DMS 273 (cell line): ENCODE measurements at regions not wholly inside any gene's neighbourhood (a gene's known extent, or its start where the extent isn't known, plus 50 kb on each side); places are given as distances from the start of the nearest gene placed in this dataset.
A peak's percentile ranks its signal among the peaks of the same experiment; 100 is the strongest.

ENCODE experiments used
- DNase-seq: peaks from one replicate; lab custom pipeline; 2025; ENCODE audit not compliant: unreplicated experiment; lab: John Stamatoyannopoulos, UW

DNA sequence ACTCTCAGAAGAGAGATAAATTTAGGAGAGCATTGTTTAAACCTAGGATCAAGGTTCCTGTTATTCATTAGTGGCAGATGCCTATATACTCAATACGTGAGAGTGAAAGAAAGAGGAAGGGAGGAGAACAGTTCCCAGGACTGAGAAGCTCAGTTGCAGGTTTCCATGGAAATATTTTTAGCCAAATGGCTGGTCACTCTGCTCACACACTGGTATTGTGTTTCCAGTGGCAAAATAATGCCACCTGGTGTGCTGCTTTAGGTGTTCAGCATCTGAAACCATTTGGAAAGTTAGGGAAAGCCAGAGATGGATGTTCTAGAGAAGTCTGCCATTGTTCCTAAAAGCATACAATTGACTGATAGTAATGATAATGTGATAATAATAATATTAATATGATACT is 827.7 kb downstream of the SORCS3 start:
- DNase-seq = no peak

DNA sequence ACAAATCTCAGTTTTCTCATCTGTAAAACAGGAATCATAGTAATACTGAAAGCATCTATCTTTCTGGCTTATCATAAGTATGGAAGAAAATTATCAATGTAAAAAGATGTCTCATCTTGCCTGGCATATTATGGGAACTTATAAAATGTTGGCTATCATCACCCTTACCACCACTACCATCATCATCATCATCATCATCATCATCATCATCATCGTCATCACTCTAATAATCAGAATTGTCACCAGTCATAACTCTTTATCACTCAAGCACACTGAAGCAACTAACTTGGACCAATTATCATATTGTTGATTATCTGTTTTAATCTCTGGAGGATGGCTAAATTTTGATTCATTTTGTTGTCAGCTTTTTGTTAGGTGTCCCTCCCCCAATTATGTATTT is 825.4 kb downstream of the SORCS3 start:
- DNase-seq = no peak

DNA sequence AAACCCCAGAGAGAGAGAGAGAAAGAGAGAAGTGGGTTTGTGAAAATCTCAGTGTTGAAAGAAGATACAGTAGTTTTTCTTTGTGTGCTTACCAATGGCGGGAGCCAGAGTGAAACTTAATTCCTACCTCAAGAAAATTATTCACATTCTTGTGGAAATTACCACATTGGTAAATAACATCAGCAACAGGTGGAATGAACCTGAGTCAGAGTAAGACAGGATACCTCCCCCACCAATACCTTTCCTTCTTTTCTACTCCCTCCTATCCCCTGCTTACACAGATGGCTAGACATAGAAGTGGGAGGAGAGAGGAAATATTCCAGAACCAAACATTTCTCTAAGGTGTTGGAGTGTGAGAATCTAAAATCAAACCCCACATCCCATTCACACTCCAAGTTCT is 793.9 kb downstream of the SORCS3 start:
- no peak for DNase-seq

DNA sequence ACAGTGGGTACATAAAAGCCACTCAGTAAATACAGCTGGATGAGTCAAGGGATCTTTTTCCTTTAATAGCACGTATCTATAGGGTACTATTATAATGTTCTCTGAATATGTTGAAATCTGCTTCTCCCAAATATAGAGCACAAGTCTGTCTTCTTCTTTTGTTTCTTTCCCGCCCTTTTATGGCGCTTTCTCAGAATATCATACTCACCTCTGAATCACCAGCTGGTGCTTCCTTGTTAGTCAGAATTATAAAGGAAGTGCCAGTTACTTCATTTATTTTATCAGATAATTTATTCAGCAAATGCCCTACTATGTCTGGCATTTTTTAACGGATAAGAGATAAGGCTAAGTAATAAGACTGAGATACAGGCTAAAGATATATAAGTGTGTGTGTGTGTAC is 772.9 kb downstream of the SORCS3 start:
- DNase-seq = no peak

DNA sequence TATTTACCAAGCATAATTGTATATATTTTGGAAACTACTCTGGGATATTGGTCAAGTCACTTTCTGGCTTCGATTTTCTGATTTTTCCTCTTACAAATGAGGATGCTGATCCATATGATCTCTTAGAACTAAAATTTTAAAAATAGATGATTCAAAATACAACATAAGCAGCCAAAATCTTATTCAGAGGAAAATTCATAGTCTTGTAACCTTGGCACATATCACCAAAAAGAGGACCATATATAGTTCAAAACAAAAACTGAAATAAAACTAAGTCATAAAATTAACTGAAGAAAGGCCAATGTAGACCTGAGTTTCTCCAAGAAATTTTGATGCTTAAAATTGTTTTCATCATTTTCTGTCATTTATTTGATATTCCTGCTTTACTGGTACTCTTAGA is 768.3 kb downstream of the SORCS3 start:
- DNase-seq = no peak

DNA sequence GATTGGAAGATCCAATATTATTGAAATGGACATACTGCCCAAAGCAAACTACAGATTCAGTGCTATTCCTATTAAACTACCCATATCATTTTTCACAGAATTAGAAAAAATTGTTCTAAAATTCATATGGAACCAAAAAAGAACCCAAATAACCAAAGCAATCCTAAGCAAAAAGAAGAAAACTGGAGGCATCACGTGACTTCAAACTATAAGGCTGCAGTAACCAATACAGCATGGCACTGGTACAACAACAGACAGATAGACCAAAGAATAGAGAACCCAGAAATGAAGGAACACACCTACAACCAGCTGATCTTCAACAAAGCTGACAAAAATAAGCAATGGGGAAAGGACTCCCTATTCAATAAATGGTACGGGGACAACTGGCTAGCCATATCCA is 765.4 kb downstream of the SORCS3 start:
- no peak for DNase-seq

DNA sequence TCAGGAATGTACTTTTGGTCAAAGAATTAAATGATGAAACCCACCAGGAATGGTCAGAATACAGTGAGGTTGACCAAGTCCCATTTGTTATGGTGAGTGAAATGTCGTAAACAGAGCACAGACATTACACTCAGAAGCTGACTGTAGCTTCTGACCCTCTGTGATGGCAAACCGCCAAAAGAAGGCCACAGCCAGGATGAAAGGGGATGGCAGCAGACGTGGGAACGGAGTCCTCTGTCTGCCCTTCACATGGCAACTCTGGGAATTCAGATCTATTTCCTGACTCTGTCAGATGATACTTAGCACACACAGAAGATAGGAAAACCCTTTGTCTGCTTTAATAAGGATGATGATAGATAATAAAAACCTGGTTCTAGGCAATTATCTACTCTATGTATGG is 757.1 kb downstream of the SORCS3 start:
- peak; percentile 0 for DNase-seq

DNA sequence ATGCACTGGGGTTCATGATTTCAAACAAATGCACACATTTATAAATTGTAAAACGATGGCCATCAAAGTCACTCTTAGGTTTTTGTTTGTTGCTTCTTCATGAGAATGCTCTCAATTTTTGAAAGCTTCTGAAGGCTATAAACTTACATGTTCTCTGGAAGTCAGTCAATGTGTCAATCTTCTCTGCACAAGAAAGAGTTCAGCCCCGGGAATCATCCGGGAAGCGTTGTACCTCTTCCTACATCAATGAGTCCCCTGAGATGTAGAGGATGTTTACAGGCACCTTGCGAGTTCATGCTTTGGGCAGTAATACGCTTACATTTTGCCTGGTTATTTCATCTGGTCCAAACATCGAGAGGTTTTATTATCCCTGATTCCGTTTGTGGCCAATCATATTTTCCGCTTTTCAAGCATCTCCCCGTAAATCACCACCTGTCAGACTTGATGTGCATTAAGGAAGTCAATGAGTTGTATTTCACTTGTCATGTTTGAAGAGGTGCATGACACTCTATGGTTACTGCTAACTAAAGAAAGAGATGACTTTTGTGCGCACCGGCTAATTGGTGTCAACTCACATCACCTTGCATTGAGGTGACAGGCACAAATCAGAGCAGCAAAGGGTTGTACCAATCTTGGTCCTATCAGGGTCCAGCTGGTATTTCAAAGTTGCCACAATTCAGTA is 750.7 kb downstream of the SORCS3 start:
- no peak for DNase-seq

DNA sequence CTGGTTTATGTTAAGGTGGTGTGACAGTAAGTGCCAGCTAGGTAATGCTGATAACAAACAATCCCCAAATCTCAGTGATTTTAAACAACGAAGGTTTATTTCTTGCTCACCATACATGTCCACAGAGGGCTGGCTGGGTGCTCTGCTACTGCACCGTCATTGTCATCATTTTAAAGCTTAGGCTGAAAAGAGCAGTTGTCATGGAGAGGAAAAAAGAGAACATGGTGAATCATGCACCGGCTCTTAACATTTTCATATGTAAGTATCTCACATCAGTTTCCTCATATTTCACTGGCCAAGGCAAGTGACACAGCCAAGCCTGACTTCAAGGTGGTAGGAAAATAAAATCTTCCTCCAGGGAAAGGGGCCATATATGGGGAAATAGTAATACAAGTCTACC is 746.9 kb downstream of the SORCS3 start:
- DNase-seq = no peak

DNA sequence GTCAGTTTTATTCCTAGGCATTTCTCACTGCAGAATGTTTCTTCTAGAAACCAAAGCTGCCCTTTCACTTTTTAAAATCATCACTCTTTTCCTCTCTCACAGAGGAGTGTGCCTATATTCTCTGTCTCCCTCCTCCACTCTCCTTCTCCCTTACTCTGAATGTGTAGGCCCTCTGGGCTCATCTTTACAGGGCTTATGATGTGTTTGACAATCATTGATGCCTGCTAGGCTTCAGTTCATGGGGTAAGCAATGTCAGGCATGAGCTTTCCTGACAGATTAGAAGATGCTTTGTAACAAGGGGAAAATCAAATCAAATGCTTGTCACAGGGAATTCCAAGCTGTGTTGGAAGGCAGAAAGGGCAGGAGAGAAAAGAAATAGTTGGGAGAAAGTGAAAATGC is 742.9 kb downstream of the SORCS3 start:
- DNase-seq = no peak

DNA sequence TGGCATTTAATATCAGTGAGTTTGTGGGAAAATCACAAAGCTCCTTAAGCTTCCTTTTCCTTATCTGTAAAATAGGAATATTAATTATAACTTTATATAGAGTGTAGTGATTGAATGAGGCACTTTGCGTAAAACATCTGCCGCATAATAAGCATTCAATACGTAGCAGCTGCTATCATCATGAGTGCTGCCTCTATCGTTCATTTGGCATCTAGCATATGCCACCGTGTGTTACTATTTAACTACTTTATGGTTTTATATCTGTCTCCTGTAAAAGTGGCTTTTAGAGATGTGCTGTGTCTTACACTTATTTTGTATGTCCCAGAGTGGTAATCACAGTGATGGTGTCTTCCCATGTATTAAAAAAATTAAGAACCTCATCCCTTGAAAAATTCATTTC is 729.6 kb downstream of the SORCS3 start:
- DNase-seq = no peak

DNA sequence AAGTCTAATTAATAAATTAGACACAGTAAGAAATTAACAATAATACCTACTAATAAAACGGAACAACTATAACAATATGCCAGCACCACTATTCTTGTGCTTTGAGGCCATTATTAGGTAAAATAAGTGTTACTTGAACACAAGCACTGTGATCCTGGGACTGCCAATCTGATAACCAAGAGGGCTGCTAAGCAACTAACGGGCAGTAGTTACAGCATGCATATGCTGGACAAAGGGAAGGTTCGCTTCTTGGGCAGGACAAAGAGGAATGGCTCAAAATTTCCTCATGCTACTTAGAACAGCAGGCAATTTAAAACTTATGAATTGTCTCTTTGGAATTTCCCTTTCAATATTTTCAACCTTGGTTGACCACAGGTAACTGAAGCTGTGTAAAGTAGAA is 718.6 kb downstream of the SORCS3 start:
- no peak for DNase-seq

DNA sequence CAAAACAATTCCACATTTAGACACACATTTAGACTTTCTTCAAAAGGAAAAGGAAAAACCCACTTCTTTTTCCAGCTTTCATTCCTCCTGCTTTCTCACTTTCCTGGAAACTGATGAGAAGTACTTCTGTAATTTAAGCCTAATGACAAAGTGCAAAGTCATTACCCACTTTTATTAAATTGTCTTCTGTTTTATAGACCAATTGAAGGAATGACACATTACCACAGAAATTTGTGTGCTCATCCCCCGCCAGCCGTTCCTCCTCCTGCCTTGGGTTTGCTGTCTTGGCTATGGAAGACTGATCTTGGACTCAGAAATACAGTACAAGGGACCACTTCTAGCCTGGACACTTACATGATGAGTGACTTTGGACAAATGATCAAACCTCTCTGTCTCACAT is 717.8 kb downstream of the SORCS3 start:
- no peak for DNase-seq

DNA sequence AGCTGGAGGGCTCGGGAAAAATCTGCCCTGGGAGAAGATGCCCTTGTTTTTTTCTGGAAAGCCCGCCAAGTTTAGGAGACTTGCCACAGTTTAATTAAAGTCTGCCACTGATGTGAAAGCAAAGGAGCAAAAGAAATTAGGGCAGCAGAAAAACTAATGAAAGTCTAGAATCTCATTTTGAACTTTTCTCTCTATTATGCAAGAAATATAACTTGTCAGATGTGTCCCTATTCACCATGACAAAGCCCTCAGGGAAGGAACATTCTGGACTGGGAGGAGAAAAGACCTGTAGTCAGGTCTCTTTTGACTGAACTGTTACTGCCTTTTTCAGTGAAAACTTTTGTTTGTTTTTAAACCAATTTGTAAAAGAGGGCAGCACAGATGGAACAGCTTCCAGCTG is 715.5 kb downstream of the SORCS3 start:
- no peak for DNase-seq

DNA sequence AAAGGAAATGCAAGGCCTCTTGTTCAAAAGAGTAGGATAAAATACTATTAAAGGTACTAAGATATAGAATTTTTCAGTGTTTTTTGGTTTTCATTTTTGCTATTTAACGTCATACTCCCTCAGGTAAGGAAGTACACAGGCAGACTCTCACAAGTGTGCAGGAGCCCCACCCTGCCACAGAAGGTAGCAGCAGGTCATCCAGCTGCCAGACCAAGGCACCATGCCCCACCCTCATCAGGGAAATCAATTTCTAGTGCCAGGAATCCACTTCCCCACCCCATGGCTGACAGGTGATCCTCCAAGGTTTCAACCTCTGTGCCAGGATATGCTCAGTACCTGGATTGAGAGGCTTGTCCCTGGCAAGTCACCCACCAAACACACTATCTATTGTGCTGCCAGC is 712.9 kb downstream of the SORCS3 start:
- no peak for DNase-seq

DNA sequence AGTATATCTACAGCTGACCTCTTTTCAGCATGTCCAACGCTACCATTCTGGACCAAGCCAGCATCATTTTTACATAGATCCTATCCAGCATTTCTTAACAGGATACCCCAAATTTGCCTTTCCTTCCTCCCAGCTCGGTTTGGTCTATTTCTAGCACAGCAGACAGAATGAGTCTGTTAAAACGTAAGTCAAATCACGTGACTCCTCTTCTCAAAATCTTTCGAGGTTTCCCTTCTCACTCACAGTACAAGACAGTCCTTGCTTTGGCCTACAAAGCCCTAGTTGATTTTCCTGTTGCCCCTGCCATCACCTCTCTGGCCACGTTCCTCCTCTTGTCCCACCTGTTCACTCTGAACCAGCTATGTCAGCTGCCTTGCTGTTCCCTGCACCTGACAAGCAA is 711.7 kb downstream of the SORCS3 start:
- no peak for DNase-seq

DNA sequence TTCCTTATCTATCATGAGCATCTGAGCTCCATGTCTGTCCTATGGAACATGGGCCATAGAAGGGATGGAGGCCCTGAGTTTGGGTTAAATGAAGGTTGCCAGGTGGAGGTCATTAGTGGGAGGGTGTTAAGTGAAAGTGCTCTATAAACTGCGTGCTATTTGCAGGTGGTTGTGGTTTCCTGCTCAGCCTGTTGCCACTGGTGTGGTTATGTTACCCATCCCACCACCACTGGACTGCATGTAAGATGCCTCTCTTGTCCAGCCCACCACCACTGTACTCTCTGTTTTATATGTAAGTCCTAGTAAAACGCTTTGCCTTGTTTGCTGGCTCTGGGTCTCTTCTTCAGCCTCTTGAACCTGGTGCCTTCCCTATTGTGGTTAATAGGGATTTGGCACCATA is 711.2 kb downstream of the SORCS3 start:
- DNase-seq = no peak

DNA sequence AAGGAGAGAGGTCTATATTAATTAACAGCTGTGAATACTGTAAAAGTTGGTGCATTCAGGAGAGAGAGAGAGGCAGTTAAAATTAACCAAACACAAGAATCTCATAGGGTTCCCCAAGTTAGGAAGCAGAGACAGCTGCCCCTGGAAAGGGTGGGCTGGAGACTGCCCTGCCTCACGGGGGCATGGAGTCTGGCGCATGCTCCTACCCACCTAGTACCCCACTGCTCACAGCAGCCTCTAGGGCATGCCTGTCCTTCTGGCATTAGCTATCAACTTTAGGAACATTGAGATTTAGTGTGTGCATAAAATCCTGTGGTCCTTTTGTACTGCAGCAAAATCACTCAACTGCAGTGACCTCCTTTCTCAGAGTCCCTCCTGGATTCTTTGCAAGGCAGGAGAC is 710.1 kb downstream of the SORCS3 start:
- DNase-seq = no peak

DNA sequence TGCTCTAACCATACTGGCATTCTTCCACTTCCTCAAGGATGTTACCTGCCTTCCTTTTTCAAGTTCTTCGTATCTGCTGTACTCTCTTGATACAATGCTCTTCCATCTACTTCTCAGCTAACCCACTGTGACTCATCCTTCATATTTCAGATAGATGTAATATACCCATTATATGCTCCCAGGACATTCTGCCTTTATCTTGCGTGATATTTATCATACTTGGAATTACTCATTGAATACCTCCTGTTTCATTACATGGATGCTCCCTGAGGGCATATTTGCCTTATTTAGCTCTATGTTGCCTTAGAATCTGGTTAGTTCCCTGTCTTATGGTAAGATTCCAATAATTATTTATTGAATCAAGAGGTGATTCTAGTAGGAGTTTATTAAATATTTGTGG is 706.4 kb downstream of the SORCS3 start:
- no peak for DNase-seq

DNA sequence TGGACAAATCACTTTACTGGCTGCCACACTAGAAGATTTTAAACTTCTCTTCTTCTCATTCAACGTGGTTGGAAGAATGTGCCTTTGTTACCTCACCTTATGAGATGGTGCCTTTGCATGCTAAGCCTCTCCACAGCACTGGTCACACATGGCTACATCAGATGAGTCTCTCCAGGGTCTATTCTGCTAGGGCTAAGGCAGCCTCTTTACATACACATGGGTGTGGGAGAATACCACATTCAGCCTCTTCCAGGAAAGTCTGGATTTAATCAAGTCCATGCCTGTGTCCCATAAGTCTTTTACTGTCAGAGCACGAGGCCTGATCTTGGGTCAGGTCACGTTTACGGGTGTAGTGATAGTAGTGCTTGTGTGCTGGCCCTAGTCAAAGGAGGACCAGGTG is 701.5 kb downstream of the SORCS3 start:
- DNase-seq = no peak

DNA sequence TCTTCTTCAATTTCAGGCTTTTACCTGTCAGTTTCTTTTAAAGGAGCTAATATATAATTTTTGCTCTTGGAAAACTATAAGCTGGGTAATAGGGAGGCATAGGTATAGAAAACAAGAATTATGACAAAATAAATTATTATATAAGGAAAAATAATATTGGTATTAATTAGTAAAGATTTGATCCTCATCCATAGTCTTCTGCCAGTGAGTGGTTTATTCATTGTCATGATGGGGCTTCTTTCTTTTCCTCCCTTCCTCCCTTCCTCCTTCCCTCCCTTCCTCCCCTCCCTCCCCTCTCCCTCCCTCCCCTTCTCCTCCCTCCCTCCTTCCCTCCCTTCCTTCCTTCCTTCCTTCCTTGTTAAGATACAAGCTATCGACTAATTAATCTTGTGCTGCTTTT is 698.6 kb downstream of the SORCS3 start:
- no peak for DNase-seq

DNA sequence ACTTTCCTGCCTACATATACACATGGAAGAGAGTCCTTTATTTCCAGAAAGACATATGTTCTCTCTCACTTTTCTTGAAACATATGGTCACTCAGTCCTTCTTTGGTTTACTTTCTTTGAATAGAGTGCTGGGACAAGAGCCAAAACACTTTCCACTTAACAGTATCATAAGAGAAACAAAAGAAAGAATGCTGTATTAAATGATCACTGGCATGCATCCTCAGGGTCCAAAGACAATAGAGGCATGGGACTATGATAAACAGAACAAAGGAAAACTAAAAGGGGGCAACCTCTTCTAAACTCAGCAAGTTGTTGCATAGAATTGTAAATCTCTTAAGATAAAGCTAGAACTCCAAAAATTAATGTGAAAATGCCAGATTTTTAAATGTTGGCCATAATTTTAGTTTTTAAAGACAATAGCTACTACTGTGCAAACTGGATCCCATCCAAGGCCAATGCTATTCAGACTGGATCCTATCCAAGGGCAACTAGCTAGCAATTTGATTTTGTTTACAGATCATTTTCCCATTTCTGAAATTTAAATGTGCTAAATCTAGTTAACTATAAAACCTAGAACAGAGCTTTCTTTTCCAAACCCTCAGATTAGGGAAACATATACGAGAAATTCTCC is 687.5 kb downstream of the SORCS3 start:
- DNase-seq = peak; percentile 0
